ENCODE measurements at regions not wholly inside any gene's neighbourhood (a gene's known extent, or its start where the extent isn't known, plus 50 kb on each side); places are given as distances from the start of the nearest gene placed in this dataset.

DNA sequence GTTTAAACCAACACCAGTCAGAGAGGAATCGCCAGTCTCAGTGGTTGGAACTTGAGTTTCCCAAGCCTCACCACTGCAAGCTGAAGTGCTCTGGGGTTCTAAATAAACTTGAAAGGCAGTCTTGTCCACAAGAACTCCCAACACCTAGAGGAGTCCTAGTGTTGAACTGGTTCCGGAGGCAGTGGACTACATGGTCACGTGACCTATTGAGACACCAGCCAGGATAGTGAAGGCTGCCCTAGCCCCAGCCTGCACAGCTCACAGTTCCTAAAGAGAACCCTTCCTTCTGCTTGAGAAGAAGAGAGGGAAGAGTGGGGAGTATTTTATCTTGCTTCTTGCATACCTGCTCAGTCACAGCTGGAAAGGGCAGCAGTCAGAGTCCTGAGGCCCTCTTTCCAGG is 1012.7 kb upstream of the ADGRL3 start:
- no peak for TF ChIP-seq TAF1 (IDR thresholded peaks at IDR 0.05; ENCODE audit: borderline replicate concordance, insufficient read depth, low read length)
- TF ChIP-seq, protein P1, sequence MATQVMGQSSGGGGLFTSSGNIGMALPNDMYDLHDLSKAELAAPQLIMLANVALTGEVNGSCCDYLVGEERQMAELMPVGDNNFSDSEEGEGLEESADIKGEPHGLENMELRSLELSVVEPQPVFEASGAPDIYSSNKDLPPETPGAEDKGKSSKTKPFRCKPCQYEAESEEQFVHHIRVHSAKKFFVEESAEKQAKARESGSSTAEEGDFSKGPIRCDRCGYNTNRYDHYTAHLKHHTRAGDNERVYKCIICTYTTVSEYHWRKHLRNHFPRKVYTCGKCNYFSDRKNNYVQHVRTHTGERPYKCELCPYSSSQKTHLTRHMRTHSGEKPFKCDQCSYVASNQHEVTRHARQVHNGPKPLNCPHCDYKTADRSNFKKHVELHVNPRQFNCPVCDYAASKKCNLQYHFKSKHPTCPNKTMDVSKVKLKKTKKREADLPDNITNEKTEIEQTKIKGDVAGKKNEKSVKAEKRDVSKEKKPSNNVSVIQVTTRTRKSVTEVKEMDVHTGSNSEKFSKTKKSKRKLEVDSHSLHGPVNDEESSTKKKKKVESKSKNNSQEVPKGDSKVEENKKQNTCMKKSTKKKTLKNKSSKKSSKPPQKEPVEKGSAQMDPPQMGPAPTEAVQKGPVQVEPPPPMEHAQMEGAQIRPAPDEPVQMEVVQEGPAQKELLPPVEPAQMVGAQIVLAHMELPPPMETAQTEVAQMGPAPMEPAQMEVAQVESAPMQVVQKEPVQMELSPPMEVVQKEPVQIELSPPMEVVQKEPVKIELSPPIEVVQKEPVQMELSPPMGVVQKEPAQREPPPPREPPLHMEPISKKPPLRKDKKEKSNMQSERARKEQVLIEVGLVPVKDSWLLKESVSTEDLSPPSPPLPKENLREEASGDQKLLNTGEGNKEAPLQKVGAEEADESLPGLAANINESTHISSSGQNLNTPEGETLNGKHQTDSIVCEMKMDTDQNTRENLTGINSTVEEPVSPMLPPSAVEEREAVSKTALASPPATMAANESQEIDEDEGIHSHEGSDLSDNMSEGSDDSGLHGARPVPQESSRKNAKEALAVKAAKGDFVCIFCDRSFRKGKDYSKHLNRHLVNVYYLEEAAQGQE (IDR thresholded peaks at IDR 0.05; ENCODE audit: insufficient read depth in 1 of 2, low read depth in 2 of 2, low read length in 2 of 2) = no peak

Data from PFSK-1 (cell line).